ENCODE measurements at regions not wholly inside any gene's neighbourhood (a gene's known extent, or its start where the extent isn't known, plus 50 kb on each side); places are given as distances from the start of the nearest gene placed in this dataset.

DNA sequence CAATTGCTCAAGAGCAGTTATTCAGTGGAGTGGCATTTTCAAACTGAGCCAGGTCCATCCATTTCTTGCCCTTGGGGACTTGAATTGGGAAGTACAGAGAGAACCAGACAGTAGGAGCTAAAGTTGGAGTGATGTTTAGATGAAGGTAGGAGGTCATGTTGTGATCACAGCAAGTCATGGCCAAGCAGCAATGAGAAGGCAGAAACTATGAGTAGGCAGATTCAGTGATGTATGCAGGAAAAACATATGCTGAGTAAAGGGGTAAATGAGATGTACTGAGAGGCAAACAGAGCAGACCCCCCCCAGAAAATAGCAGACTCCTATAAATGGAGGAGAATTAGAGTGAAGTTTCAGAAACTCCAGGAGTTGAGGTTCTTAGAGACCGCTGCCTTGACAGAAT, 95.8 kb downstream of the PERP start:
- DNase-seq, result no peak

DNA sequence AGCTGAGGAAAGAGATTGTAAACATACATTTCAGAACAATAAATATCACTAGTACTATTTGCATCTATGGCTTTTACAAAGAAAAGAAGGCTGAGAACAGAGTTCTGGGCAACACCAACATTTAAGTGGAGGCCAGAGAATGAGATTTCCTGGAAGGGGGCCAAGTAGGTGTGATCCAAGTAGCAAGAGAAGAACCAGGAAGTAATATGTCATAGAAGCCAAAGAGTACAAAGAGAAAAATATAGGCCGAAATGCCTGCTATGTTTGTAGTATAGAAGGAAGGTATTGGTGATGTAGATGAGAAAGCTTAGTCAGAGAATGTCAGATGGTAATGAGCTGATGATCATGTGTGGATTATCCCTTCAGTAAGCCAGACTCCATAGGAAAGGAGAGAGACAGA, 94.5 kb downstream of the PERP start:
- DNase-seq, result no peak

DNA sequence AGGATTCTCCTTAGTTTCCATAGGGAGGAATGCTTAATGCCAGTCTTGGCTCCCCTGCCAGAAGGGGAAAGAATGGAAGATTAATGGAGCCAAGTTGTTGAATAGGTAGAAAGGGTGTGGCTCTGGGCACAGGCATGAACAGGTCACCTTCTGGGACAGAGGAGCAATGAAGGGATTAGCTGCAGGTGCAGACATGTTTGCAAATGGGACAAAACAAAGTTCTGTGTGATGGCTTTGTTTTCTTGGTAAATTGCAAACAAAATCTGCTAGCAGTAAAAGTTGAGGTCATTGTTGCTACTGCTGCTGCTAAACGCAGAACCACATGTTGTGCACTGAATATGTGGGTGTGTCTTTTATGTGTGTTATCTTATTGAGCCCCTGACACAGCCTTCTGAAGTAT, 93.3 kb downstream of the PERP start:
- peak; percentile 29 for DNase-seq

DNA sequence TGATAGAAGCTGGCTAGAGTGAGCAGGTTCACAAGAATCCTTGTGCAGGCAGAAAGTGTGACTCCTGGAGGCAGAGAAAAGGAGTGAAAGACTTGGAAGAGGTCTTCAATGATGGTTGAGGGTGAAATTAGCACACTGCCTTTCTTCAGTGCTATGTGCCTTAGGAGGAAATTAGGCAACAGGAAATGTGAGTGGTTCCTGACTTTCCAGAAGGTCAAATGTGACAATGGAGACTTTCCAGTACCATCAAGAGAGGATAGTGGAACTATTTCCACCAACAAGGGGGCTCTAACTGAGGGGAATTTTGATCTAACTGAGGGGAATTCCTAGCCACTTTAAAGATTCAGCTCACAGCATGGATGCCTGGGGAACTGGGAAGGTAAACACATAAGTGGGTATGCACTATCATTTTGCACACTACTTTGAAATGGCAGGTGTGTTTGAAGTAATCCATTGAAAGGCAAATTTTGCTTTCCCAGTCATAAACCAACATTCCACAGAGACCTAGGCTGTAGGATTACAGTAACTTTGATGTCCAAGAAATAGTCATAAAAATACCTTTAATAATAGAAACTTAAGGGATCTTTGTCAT, 90.0 kb downstream of the PERP start:
- peak; percentile 66 for DNase-seq

DNA sequence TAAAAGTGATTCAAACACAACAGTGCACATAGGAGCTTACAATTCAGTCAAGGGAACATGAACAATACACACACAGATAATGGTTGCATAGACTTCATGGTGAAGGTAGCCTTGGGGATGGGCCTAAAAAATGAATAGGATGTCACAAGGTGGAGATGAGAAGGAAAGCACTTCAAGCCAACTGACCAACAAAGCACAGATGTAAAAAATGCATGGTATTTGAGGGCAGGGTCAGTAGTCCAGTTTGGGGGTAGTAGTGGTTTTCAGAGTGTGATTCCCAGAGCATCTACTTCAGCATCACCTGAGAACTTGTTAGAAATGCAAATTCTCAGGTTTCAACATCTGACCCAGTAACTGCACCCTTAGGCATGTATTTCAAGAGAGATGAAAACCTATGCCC, 88.9 kb downstream of the PERP start:
- DNase-seq, result no peak

DNA sequence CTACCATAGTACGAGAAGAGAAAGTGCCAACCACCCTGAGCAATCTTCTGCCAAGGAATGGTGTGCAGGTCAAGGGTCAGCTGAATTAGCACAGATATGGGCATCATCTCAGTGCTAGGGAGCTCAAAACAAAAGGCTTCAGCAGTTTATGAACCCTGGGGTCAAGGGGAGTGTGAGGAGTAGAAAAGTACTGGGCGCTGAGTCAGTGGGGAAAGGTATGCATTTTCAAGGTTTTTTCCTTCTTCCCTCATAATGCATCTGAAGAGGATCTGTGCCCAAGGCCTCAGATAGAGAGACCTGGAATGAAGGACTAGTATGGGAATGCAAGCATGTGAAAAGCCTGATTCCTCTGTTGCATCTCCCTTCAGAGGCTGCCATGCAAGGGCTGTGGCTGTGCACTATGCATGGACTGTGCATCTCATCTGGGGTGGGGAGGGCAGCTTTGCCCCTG, 81.7 kb downstream of the PERP start:
- no peak for DNase-seq

DNA sequence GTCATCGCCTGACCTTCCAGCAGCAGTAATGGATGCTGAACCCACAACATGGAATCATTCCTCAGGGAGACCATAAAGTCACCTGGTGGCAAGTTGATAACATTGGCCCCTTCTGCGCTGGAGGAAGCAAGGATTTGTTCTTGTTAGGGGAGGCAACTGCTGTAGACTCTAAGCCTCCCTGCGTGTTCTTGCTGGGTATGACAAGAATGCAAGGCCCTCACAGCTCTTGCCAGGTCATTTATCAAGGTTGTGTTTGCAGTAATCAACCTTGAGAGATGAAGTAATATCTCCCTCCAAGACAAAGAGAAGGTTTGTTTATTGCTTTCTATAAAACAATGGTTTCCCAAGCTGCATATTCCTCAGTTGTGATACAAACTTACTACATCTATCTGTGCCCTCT, 80.9 kb downstream of the PERP start:
- DNase-seq, result no peak

DNA sequence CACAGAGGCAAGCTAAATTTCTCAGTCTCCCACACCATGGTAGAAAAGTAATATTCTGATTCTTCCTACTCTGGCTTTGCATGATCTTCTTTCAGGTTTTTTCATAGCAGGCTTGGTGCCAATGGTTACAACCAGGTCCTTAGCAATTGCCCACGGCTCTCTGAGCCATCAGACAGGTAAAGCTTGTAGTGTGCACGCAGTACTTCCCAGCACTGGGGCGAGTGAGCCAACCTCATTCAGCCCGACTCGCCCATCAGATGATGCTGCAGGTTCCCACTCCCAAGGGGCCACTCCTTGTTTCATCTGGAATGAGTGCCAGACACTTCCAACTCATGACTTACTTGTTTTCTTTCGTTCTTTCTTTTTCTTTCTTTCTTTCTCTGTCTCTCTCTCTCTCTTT, 78.3 kb downstream of the PERP start:
- no peak for DNase-seq

DNA sequence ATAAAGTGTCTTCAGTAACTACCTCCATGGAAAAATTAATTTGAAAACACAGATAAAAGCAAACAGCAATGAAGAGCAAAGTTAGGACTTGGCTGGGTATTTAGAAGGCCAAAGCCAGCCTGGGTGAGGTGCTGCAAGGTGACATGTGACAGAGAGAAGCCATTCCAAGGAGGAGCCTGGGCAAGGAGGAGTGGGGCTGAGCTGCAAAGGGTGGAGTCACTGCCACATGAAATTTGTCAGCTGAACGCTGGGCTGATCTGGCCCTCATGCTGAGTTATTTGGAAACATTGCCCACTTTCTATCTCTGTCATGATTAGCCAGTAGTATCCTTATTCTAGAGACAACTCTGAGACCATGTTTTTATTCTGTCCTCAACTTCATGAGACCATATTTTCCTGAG, 76.3 kb downstream of the PERP start:
- no peak for DNase-seq

DNA sequence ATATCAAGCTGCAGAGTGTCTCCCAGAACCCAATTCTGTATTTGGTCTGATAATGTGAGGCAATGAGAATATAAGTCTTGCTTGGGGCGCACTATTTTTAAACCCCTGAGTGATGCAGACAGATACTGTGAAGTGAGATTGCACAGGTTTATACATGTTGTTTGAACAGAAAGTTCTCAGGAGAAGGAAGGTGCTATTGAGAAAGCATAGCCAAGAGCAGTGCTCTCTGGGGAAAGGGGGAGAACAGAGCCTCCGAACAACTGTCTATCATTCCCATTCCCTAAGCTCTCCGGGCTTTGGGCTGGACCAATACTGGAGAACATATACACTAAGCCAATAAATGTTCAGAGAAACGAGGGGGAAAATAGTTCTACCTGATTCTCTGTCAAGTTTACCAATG, 75.8 kb downstream of the PERP start:
- DNase-seq, result no peak

DNA sequence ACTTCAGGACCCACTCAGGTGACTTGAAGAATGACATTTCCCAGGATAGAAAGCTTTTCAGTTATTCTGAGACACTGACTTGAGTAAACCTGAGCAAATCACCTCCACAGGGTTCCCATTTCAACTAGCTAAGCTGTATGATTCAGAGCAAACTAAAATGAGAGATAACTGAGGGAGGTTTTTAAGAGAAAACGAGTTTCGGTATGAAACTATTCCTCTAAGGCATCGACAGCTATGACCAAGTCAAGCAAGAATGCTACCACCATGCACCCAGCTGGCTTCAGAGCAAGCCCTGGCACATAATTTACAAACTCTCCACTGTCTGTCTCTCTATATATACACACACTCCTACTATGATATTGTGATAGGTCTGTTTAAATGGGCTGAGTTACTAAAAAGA, 75.4 kb downstream of the PERP start:
- no peak for DNase-seq

DNA sequence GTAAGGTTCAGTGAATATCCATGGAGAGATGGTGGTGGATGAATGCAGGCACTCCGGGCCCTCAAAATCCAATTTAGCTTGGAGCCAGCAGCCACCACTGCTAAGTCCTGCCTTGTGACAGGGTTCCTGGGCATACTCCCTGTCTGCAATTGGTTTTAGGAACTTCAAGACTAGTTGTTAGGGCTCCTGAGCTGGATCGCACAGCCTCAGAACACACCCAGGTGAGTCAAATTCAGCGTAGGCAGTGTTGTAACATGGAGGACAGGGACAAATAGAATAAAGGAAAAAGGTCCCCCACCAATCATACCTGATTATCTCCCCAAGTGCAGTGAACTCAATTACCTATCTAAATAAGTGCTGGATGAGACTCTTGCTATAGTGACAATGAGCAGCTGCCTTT, 74.6 kb downstream of the PERP start:
- DNase-seq, result no peak

DNA sequence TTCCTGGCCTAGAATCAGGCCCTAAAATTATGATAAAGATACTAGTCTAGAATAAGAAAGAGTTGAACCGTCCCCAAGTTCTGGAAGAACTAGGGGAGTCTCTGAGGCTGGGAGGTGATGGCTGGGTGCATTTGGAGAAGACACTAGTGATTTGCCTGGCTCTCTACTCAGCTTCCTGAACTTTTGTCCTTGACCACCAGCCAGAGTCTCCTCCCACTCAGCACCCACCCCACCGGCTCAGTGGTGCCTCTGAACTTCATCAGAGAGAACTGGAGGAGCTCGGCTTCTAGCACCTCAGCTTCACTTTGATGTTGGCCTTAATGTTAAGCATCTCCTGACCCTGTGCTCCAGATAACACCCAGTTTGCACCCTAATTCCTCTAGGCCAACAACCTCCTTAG, 73.0 kb downstream of the PERP start:
- no peak for DNase-seq

DNA sequence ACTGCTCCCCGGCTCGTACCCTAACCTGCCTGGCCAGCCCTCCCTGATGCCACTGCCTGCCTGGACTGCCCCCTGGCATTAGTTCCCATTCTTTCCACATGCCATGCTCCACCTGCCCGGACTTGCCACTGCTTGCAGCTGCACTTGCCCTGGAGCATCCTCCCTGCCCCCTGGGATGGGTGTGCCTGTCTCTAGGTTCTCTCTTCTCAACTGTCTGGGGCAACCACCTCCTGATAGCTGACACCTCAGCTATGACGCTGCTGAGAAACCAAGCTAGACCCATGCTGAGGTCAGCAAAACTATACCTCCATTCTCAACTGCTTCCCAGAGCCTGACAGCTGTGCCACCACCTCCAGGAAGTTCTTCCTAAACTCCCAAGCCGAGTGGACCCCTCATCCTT, 72.1 kb downstream of the PERP start:
- DNase-seq, result peak; percentile 70

DNA sequence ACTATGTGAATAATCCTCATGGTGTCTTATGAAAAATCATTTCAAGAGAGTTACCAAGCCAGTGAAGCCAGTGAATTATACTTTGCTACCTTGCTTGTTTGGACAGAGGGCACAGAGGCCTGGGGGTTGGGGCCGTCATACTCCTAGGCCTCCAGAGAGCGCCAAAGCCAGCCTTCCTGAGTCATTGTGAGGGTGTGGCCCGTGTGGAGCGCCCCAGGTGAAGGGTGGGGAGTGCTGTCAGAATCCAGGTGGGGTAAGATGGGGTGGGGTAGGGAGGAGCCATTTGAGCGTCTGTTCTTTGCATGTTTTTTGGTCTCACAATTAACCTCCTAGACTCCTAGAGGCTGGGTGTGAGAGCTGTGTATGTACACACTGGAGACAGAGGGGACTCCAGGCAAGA, 71.1 kb downstream of the PERP start:
- DNase-seq, result peak; percentile 19

DNA sequence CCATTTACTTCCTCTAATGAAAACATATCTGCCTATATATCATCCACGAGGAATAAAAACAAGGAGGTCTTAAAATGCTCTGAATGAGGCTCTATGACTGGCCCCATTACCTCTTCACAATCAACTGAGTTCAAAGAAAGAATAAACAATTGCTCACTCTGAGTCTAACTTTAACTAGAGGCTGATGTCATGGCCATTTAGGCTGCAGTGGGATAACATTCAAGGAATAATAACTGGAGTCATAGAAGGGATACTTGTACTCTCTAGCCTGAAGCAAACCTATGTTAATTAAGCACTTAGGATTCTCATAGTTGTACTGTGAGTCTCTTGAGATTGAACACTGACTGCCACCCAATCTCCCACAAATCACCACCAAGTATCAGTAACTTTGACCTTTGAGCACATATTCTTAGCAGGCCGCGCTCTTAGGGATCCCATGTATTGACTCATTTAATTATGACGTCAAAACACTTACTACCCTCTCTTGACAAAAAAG, 70.2 kb downstream of the PERP start:
- no peak for DNase-seq

DNA sequence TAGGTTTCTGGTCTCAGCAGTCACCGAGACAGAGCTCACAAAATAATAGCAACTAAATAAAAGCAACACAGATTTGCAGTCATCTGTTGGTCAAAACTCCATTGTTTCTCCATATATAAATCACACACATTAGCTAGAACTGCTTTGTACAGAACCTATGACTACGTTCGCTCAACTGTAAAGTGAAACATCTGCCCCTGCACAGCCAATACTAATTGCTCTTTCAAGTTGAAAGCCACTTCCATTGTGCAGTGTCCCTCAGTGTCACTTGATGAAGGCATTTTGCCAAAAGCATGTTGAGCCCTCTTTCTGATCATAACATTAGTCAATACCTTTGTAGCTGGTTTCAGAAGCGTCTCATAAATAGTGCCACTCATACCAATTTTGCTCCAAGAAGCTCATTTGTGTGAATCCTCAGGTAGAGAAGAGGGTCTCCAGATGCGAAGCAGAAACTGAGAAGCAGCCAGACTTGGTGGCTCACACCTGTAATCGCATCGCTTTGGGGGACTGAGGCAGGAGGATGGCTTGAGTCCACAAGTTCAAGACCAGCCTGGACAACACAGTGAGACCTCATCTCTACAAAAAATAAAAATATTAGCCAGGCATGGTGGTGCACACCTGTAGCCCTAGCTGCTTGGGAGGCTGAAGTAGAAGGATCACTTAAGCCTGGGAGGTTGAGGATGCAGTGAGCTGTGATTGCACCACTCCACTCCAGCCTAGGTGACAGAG, 68.9 kb downstream of the PERP start:
- DNase-seq, result peak; percentile 75

Measured in NCI-H146 (cell line).